Skeletal muscle tissue (tissue), 3 donors: ENCODE measurements at regions not wholly inside any gene's neighbourhood (a gene's known extent, or its start where the extent isn't known, plus 50 kb on each side); places are given as distances from the start of the nearest gene placed in this dataset.

ENCODE experiments used
- H3K27ac ChIP-seq: one replicate; pipeline ENCODE4 v1.7.0; 2013; ENCODE audit warnings: mild to moderate bottlenecking, low read depth, low read length, inconsistent platforms
- H3K27me3 ChIP-seq, 3 donors: one replicate each; pipeline ENCODE4 v1.7.0; 2013; ENCODE audit warnings: low read length in 3 of 3; ENCODE audit not compliant: control insufficient read depth in 3 of 3, insufficient read depth in 3 of 3
- H3K36me3 ChIP-seq, 3 donors: one replicate each; pipeline ENCODE4 v1.7.0; 2013; ENCODE audit warnings: low read length in 3 of 3; ENCODE audit not compliant: control insufficient read depth in 3 of 3, insufficient read depth in 3 of 3
- H3K4me1 ChIP-seq, 3 donors: one replicate each; pipeline ENCODE4 v1.7.0; 2013; ENCODE audit warnings: low read length in 3 of 3, mild to moderate bottlenecking in 3 of 3; ENCODE audit not compliant: control insufficient read depth in 3 of 3, insufficient read depth in 3 of 3
- H3K4me3 ChIP-seq, 3 donors: one replicate each; pipeline ENCODE4 v1.7.0; 2013; ENCODE audit warnings: low read length in 3 of 3
- H3K9ac ChIP-seq, 3 donors: one replicate each; pipeline ENCODE4 v1.7.0; 2013; ENCODE audit warnings: low read length in 3 of 3, mild to moderate bottlenecking in 3 of 3, moderate library complexity in 2 of 3, low read depth in 1 of 3
- H3K9me3 ChIP-seq, 3 donors: one replicate each; pipeline ENCODE4 v1.7.0; 2013; ENCODE audit warnings: low read length in 3 of 3; ENCODE audit not compliant: control insufficient read depth in 3 of 3
- donor health status: Osteomylitis.

DNA sequence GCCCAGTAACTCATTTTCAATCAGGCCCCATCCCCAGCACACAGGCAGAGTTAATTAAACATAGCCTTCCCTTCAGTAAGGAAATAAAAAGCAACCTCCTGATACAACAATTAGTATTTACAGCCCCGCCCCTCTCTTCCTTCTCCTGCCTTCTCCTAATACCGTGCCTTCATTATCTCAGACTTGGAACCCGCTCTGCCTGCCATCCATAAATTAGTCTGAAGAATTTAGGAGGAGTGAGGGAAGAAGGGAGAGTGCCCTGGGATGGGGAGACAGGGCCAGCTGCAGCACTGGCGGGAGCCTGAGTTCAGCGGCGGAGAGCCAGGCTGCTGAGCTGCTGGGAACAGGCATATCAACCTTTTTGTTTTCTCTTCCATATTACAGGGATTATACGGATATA, 172.8 kb downstream of the ACTL8 start:
- H3K27me3 ChIP-seq = peaks cover 16 to 46% (median 40%) of the 10 kb centered on the region in 3 donors
- no peak overlapping the region for H3K9ac ChIP-seq
- no peaks in the 10 kb centered on the region for H3K36me3 ChIP-seq
- H3K27ac ChIP-seq = no peak overlapping the region
- peaks cover 0 to 3% (median 2%) of the 10 kb centered on the region in 3 donors for H3K4me1 ChIP-seq
- no peak overlapping the region for H3K4me3 ChIP-seq
- no peaks in the 10 kb centered on the region for H3K9me3 ChIP-seq

DNA sequence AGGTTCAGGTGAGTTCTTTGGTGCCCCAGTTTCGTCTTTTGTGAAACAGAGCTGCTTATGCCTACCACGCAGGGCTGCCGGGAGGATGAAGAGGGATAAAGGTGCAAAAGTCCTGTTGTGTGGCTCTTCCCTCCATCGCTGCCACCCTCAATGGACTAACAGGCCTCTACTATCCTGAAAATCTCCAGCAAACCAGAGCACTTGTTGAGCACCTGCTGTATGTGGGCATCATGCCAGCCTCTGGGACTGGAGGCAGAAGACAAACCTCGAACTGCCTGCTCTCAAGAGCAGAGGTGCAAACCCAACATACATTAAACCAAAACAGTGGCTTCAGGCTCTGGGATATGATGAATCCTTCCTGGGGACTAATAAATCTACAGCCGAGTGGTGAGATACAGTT, 174.1 kb downstream of the ACTL8 start:
- H3K4me3 ChIP-seq = no peak overlapping the region
- no peaks in the 10 kb centered on the region for H3K36me3 ChIP-seq
- H3K27me3 ChIP-seq = peaks cover 11 to 41% (median 36%) of the 10 kb centered on the region in 3 donors
- no peaks in the 10 kb centered on the region for H3K9me3 ChIP-seq
- peaks cover 0 to 3% (median 2%) of the 10 kb centered on the region in 3 donors for H3K4me1 ChIP-seq
- no peak overlapping the region for H3K27ac ChIP-seq
- H3K9ac ChIP-seq = no peak overlapping the region

DNA sequence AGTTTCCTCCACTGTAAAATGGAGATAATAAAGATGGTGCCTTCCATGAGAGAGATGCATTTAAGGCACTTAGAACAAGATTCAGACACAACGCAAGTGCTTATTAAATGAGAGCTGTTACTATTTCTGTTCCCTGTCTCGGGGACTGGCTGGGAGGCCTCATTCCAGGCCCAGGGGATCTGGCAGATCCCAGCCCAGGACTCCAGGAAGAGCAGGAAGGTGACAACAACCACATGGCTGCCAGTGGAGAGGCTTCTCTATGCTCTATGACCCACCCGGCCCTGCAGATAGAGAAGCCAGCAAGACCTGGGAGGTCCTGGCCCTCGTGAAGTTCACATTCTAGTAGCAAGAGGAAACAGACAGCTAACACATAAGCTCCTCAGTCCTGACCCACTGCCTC, 175.5 kb downstream of the ACTL8 start:
- H3K36me3 ChIP-seq = no peaks in the 10 kb centered on the region
- H3K4me1 ChIP-seq = peaks cover 0 to 3% (median 2%) of the 10 kb centered on the region in 3 donors
- H3K9ac ChIP-seq = no peak overlapping the region
- no peak overlapping the region for H3K4me3 ChIP-seq
- H3K27ac ChIP-seq = no peak overlapping the region
- peaks cover 11 to 43% (median 38%) of the 10 kb centered on the region in 3 donors for H3K27me3 ChIP-seq
- H3K9me3 ChIP-seq = no peaks in the 10 kb centered on the region

DNA sequence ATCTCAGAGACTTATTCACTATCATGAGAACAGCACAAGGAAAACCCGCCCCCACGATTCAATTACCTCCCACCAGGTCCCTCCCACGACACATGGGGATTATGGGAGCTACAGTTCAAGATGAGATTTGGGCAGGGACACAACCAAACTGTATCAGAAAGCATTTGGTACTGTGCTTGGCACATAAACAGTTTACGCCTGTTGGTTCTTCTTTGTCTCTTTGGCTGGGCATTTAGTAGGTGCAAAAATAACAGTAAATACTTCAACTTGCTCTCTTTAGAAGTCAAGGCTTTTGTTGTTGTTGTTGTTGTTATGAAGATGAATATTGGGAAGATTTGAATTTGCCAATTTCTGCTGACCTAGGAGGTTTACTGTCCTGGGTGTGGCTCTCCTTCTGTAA, 175.4 kb upstream of the IGSF21 start:
- Histone ChIP-seq H3K4me1 (peaks cover 0 to 3% (median 2%) of the 10 kb centered on the region in 3 donors), H3K4me3 (no peak overlapping the region), H3K36me3 (no peaks in the 10 kb centered on the region), H3K27ac (no peak overlapping the region), H3K9ac (no peak overlapping the region), H3K9me3 (no peaks in the 10 kb centered on the region), H3K27me3 (peaks cover 7 to 32% (median 25%) of the 10 kb centered on the region in 3 donors)

DNA sequence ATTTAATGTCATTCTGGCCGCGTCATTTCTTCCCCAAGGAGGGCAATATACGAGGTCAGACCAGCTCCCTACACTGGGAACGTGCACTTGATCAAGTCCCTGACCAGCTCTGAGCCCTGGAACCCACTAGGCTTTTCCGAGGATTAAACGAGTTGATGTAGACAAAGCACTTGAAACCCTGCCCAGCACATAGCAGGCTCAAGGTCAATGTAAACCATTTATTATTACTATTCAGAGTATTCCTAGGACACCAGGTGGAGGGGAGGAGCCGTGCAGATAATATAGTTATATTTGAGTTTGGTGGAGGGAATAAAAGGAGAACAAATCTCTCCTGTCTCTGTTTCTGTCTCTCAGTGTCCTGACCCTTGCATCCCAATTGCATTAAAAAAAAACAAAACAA, 174.1 kb upstream of the IGSF21 start:
- H3K36me3 ChIP-seq = no peaks in the 10 kb centered on the region
- no peak overlapping the region for H3K27ac ChIP-seq
- H3K27me3 ChIP-seq = peaks cover 5 to 24% (median 21%) of the 10 kb centered on the region in 3 donors
- no peak overlapping the region for H3K4me3 ChIP-seq
- no peaks in the 10 kb centered on the region for H3K9me3 ChIP-seq
- no peak overlapping the region for H3K9ac ChIP-seq
- H3K4me1 ChIP-seq = peaks cover 0 to 3% (median 2%) of the 10 kb centered on the region in 3 donors

DNA sequence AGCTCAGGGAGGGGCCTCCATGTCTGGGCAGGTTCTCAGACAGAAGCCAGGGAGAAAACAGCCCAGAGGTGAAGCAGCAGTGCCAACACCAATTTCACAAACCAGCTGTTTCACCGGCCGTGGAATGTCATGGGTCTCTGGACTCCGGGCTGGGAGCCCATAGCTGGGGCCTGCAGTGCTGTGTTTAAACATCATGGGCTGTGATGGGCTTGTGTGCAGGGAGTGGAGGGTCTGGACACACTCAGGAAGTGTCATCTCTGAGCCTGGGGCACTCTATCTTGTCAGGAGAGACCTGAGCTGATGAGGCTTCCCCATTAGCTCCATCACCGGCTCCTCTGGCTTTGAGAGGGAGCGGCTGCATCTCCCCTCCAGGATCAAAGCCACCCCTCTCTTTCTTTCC, 173.6 kb upstream of the IGSF21 start:
- H3K9ac ChIP-seq = no peak overlapping the region
- no peaks in the 10 kb centered on the region for H3K36me3 ChIP-seq
- H3K27me3 ChIP-seq = peaks cover 5 to 22% (median 17%) of the 10 kb centered on the region in 3 donors
- peaks cover 0 to 3% (median 2%) of the 10 kb centered on the region in 3 donors for H3K4me1 ChIP-seq
- H3K9me3 ChIP-seq = no peaks in the 10 kb centered on the region
- no peak overlapping the region for H3K27ac ChIP-seq
- no peak overlapping the region for H3K4me3 ChIP-seq

DNA sequence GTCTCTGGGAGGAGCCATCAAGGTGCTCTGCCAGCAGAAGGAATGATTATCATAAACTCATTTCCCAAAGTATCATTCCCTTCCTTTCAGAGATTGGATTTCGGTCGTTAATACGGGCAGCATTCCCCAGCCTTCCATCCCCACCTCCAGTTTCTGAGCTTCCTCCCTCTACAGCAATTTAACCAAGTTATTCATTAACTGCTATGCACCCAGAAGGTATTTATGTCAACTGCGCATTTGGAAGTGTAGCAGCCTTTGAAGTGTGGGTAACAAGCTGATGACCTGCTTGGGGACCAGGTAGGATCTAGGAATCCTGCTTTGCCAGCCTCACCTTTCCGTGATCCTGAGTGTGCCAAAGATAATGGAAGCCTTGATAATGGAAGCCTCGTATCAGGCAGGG, 172.4 kb upstream of the IGSF21 start:
- no peak overlapping the region for H3K27ac ChIP-seq
- H3K4me1 ChIP-seq = peaks cover 0 to 2% (median 1%) of the 10 kb centered on the region in 3 donors
- no peak overlapping the region for H3K9ac ChIP-seq
- peaks cover 5 to 24% (median 17%) of the 10 kb centered on the region in 3 donors for H3K27me3 ChIP-seq
- H3K4me3 ChIP-seq = no peak overlapping the region
- no peaks in the 10 kb centered on the region for H3K36me3 ChIP-seq
- H3K9me3 ChIP-seq = no peaks in the 10 kb centered on the region

DNA sequence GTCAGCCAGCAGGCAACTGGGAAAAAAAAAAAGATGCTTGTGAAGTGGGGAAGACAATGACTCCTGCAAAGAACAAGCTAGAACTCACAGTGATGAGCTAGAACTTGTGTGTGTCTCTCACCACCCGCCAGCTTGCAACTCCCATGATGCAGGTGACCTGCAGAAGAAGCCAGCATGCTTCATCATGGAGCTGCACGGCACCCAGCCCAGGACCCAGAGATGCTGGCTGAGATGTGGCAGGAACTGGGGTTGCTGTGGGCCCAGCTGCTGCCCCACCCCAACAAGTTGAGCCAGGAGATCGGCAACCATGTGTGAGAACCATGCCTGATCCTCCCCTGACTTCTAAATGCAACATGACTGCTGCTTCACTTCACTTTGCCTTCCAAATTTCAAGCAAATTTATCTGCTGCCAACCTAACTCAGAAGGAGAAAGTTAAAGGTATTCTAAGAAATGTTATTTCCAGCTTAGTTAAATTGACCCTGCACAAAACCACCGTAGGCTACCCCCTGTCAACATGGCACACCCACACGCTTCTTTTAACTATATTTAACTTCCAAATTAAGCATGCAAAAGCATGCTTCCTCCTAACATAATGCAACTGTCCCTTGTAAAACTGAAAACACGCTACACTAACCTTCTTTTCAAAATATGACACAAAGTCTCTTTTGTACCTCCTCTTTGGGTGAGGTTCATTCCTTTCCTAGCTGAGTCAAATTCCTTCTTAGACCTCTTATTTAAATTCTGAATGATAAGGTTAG, 166.0 kb upstream of the IGSF21 start:
- no peak overlapping the region for H3K27ac ChIP-seq
- H3K9ac ChIP-seq = no peak overlapping the region
- no peaks in the 10 kb centered on the region for H3K4me1 ChIP-seq
- H3K4me3 ChIP-seq = no peak overlapping the region
- H3K27me3 ChIP-seq = peaks cover 3 to 20% (median 9%) of the 10 kb centered on the region in 3 donors
- H3K36me3 ChIP-seq = no peaks in the 10 kb centered on the region
- no peaks in the 10 kb centered on the region for H3K9me3 ChIP-seq

DNA sequence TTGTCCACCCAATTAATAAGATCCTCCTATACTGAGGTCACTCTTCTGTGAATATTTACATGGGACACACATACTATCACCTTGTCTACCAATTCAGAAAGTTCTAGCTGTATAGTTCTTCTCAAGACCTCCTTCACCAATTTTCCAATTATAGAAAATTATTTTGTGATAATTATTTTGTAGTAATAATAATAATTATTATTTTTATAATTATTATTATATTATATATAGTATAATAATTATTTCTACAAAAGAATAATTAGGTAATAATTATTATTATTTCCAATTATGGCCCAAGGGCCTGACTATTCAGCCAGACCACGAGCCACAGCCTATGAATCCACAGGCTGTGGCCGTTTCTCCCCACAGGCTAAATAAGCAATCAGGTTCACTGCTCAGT, 164.1 kb upstream of the IGSF21 start:
- H3K27ac ChIP-seq = no peak overlapping the region
- H3K9me3 ChIP-seq = no peaks in the 10 kb centered on the region
- H3K36me3 ChIP-seq = no peaks in the 10 kb centered on the region
- H3K27me3 ChIP-seq = peaks cover 6 to 16% (median 6%) of the 10 kb centered on the region in 3 donors
- H3K4me1 ChIP-seq = no peaks in the 10 kb centered on the region
- H3K9ac ChIP-seq = no peak overlapping the region
- no peak overlapping the region for H3K4me3 ChIP-seq

DNA sequence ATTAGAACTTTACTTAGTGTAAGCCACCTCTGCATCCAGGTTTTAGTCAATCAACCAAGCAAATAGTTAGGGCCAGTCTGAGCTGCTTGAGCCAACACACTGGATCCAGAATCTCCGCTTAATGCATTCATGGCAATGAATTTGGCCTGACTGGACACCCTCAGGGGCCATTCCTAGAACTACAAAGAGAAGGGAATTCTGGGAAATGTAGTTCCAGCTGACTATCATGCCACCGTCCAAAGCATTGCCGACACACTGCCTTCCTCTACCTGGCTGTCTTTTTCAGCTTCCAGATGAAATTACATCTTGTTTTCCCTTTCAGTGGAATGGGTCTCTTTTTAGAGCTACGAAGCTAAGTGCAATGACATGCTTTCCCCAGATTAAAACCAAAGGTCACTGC, 163.0 kb upstream of the IGSF21 start:
- H3K27ac ChIP-seq = no peak overlapping the region
- H3K4me3 ChIP-seq = no peak overlapping the region
- peaks cover 6 to 15% (median 11%) of the 10 kb centered on the region in 3 donors for H3K27me3 ChIP-seq
- no peaks in the 10 kb centered on the region for H3K36me3 ChIP-seq
- H3K9me3 ChIP-seq = no peaks in the 10 kb centered on the region
- no peak overlapping the region for H3K9ac ChIP-seq
- no peaks in the 10 kb centered on the region for H3K4me1 ChIP-seq
